Activated naive CD4-positive, alpha-beta T cell treated with anti-CD3 and anti-CD28 coated beads, Interleukin-2, amount 50 U/mL, for 72 hours (primary cell): ENCODE measurements at regions not wholly inside any gene's neighbourhood (a gene's known extent, or its start where the extent isn't known, plus 50 kb on each side); places are given as distances from the start of the nearest gene placed in this dataset.

ENCODE experiments used
- ATAC-seq, 2 donors: fragments of 150-1000 bp; cut with Tn5 transposase; 2 replicates each; pipeline ENCODE4 v1.10.0; 2021; ENCODE audit warnings: mild to moderate bottlenecking in 2 of 2, moderate library complexity in 2 of 2
- DNase-seq, 2 donors: peaks; one replicate each; pipeline ENCODE4 v3.0.0; 2021 to 2022; ENCODE audit warnings: low spot score in 2 of 2
- H3K27ac Mint-ChIP-seq, 2 donors: one replicate each; pipeline ENCODE4 v1.8.0; 2022; ENCODE audit warnings: mild to moderate bottlenecking in 2 of 2, mixed read lengths in 2 of 2
- H3K36me3 Mint-ChIP-seq, 2 donors: one replicate each; pipeline ENCODE4 v1.8.0; 2022; ENCODE audit warnings: mixed read lengths in 2 of 2
- H3K9me3 Mint-ChIP-seq, 2 donors: one replicate each; pipeline ENCODE4 v1.8.0; 2022; ENCODE audit warnings: mixed read lengths in 2 of 2

DNA sequence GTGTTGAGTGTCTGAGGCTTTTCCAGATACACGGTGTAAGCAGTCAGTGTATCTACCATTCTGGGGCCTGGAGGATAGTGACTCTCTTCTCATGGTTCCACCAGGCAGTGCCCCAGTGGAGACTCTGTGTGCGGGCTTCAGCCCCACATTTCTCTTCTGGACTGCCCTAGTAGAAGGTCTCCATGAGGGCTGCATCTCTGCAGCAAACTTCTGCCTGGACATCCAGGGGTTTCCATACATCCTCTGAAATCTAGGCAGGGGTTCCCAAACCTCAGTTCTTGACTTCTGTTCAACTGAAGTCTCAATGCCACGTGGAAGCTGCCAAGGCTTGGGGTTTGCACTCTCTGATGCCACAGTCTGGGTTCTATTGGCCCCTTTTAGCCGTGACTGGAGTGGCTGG, 256.6 kb upstream of the ITGA1 start:
- no peak overlapping the region for H3K27ac Mint-ChIP-seq

DNA sequence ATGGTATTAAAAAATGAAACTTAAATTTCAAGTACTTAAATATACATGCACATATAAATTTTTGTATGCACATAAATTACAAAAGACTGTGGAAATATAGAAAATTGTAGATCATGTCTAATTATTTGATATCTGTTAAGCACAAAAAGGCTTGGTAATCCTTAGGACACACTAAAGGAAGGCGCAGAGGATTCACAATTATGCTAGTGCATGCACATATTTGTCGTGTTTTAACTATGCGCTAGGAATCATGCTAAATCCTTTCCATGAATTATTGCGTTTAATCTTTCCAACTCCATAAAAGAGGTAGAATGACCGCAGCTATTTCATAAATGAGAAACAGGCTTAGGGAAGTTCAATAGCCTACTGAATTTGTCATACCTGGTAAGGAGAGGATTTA, 244.1 kb upstream of the ITGA1 start:
- DNase-seq (no peak), ATAC-seq (no peak)
- H3K36me3 Mint-ChIP-seq: no peaks in the 10 kb centered on the region
- H3K27ac Mint-ChIP-seq: no peak overlapping the region
- no peaks in the 10 kb centered on the region for H3K9me3 Mint-ChIP-seq

More for the DNA sequence above, 256.6 kb upstream of the ITGA1 start:
- H3K9me3 Mint-ChIP-seq: peaks cover 17 to 24% of the 10 kb centered on the region in 2 donors
- ATAC-seq: no peak
- peaks cover 0 to 25% of the 10 kb centered on the region in 2 donors for H3K36me3 Mint-ChIP-seq
- DNase-seq: no peak

DNA sequence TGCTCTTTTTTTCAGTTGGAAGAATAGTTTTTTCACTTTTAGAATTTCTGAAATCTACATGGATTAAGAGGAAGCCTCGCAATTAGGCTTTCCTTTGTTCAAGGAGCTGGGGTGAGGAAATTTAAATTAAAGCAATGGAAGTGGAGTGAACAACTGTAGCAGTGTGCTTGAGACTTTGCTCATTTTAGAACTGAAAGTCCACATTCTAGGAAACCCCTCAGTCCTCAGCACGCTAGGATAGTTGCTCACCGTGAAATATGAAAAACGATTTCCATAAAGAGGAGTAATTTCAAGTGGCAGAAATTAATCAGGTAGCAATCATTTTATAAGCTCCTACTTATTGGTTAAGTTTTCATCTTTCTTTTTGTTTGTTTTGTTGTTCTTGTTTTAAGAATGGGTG, 243.0 kb upstream of the ITGA1 start:
- Mint-ChIP-seq H3K9me3 (no peaks in the 10 kb centered on the region), H3K27ac (no peak overlapping the region), H3K36me3 (no peaks in the 10 kb centered on the region)
- DNase-seq (no peak), ATAC-seq (no peak)

DNA sequence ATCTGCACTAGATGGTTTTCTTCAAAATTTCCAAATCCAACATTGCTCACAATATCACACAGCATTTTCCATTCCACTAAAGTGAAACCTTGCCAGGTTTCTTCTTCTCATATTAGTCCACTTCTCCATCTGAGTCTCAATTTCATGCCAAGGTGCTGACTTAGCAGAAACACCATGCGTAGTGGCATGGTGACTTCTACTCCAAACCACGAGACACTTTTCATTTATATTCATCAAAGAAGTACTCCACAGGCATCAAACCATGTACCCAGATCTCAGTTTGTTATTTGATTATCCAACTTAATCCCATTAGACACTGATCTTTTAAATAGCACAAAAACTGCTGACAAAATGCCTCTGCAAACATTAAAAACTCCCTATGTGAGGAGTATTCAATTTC, 233.4 kb upstream of the ITGA1 start:
- no peak for DNase-seq
- Mint-ChIP-seq H3K36me3 (no peaks in the 10 kb centered on the region), H3K27ac (no peak overlapping the region), H3K9me3 (peaks cover 0 to 5% of the 10 kb centered on the region in 2 donors)
- no peak for ATAC-seq

DNA sequence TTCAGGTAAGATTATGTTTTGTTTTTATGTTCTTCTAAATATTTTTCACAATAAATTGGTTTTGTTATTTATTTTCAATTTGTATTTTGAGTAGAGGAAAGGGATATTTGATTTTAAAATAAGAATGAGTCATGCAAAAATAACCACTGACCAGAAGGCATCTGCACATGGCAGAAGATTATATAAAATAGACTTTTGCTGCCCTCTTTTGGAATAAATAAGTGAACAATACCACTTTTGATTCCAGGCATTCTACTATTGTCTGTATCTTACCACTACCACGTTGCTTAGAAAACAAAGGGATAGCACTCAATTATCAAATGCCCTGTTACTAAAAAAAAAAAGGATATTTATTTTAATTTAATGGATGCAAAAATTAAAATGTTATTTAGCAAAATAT, 227.3 kb upstream of the ITGA1 start:
- Mint-ChIP-seq H3K36me3 (no peaks in the 10 kb centered on the region), H3K27ac (no peak overlapping the region), H3K9me3 (no peaks in the 10 kb centered on the region)
- no peak for DNase-seq
- ATAC-seq: no peak

DNA sequence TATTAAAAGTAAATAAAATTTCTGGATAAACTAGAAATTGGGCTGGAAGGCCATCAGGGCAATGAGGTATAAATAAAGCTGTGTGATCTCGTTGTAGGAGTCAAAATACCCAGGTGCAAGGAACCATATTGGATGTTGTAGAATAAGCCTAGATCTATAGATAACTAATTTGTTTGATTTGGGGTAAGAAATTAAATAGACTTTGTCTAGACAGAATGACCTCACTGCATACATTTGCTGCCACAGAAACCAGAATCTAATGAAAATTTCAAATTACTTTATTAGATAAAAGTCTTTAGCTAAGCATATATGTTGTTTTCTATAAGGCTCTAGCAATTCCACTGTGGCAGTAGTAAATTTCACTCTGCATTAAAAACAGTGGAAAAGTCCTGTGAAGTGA, 225.2 kb upstream of the ITGA1 start:
- Mint-ChIP-seq H3K27ac (no peak overlapping the region), H3K36me3 (no peaks in the 10 kb centered on the region), H3K9me3 (no peaks in the 10 kb centered on the region)
- ATAC-seq (no peak), DNase-seq (no peak)

DNA sequence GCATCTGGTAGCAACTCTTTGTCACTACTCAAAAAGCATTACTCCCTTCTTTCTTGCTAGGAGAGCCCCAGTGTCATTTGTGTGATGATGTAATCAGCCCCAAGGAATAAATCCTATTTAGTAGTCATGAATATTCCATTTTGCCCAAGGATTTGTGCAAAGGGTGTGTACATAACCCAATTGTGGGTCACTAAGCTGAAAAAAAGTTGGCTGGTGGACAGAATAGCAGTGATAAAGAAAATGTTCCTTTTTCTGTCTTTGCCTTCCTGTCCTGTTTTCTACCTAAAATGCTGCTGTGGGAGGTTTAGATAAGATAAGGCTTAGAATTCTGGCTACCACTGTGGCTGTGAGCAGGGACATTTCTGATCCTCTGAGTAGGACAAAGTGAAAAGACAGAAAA, 223.1 kb upstream of the ITGA1 start:
- H3K36me3 Mint-ChIP-seq: no peaks in the 10 kb centered on the region
- no peaks in the 10 kb centered on the region for H3K9me3 Mint-ChIP-seq
- H3K27ac Mint-ChIP-seq: no peak overlapping the region
- no peak for ATAC-seq
- no peak for DNase-seq

DNA sequence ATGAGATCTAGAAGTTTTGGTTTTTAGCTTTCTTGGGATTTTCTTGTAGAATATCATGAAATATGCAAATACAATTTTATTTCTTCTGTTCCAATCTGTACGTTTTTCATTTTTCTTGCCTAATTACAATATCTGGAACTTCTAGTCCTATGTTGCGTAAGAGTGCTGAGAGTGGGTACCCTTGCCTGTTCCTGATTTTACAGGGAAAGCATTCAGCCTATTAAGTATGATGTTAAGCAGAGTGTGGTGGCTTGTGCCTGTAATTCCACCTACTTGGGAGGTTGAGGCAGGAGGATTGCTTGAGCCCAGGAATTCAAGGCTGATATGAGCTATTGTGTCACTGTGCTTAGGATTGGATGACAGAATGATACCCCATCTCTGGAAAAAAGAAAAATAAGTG, 210.2 kb upstream of the ITGA1 start:
- H3K36me3 Mint-ChIP-seq: no peaks in the 10 kb centered on the region
- DNase-seq: no peak
- no peaks in the 10 kb centered on the region for H3K9me3 Mint-ChIP-seq
- ATAC-seq: no peak
- no peak overlapping the region for H3K27ac Mint-ChIP-seq

DNA sequence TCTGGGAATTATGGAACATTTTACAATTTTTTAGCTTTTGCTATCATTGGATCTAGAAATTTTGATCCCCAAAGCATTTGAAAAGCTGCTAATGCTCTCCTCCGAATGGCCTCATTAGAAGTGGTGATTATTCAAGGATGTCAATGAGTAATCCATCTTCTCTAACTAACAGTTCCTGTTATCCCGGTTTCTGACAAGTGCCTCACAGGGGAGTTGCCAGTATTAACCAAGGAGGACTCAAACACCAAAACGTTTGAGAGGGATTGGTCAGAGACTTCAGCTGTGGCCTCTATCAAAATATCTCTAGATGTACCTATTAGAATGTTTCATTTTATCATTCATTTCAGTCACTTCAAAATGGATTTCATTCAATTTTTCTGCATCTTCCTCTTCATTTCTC, 208.3 kb upstream of the ITGA1 start:
- H3K9me3 Mint-ChIP-seq: no peaks in the 10 kb centered on the region
- DNase-seq (no peak), ATAC-seq (no peak)
- H3K27ac Mint-ChIP-seq: no peak overlapping the region
- no peaks in the 10 kb centered on the region for H3K36me3 Mint-ChIP-seq

DNA sequence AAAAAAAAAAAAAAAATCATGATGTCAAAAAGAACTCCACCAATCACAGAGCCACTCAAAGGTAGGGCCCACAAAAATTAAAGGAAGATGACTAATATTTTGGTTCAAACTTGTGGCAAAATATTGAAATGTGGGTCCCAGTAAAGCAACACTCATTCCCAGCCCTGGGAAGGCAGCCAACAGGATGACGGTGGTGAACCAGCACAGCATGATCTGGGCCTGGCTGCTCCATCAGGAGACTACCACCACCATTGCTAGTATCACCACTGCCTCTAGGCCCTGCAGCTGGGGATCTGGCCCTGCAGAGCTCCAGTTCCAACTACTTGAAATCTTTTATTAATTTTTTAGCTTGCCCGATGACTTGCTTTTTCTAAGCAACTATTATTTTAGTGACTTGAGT, 206.8 kb upstream of the ITGA1 start:
- H3K27ac Mint-ChIP-seq: no peak overlapping the region
- ATAC-seq (no peak), DNase-seq (no peak)
- no peaks in the 10 kb centered on the region for H3K36me3 Mint-ChIP-seq
- H3K9me3 Mint-ChIP-seq: no peaks in the 10 kb centered on the region

DNA sequence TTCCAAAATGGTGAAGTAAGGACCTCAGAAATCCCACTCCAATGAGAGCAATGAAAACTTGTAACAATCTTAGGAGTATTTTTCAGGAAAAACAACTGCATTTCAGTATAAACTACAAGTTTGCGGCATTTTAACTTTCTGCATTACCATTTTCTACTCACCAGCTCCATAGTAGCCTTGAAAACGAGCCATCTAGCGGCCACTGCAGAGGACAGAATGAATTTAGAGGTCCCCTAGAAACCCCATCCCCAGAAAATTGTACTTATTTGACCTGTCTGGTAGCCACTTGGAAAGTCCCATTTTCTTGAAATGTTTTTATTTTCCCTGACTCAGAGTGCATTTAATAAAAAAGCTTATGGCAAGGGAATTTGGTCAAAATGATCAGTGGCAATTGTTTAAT, 205.4 kb upstream of the ITGA1 start:
- ATAC-seq (no peak), DNase-seq (no peak)
- H3K9me3 Mint-ChIP-seq: no peaks in the 10 kb centered on the region
- no peak overlapping the region for H3K27ac Mint-ChIP-seq
- H3K36me3 Mint-ChIP-seq: no peaks in the 10 kb centered on the region

DNA sequence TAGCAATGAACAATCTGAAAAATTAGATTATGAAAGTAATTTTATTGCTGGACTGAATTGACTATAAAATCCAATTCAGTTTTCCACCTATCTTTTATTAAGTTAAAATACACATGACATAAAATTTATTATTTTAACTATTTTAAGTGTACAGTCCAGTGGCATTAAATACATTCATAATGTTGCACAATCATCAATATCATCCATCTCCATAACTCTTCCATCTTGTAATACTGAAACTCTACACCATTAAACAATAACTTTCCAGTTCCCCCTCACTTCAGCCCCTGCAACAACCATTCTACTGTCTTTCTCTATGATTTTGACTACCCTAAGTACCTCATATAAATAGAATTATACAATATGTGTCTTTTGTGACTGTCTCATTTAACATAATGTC, 200.6 kb upstream of the ITGA1 start:
- DNase-seq (no peak), ATAC-seq (no peak)
- Mint-ChIP-seq H3K27ac (no peak overlapping the region), H3K9me3 (no peaks in the 10 kb centered on the region), H3K36me3 (no peaks in the 10 kb centered on the region)

DNA sequence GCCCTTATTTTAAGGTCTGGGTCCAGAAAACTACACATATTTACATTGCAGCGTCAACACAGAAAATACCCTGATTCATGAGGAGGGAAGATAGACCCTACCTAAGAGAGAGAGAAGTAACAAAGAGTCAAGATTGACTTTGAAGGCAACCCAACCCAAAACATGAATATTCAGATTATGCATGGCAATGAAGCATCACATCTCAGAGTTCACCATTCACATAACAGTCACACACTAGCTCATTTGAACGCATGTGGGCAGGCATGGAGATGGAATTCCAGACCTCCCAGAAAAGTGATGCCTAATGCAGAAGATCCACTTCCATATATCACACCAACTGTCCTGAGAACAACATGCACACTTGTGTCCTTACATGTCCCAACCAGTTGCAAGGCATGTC, 190.1 kb upstream of the ITGA1 start:
- no peaks in the 10 kb centered on the region for H3K36me3 Mint-ChIP-seq
- no peak for ATAC-seq
- no peak overlapping the region for H3K27ac Mint-ChIP-seq
- H3K9me3 Mint-ChIP-seq: no peaks in the 10 kb centered on the region
- DNase-seq: no peak

DNA sequence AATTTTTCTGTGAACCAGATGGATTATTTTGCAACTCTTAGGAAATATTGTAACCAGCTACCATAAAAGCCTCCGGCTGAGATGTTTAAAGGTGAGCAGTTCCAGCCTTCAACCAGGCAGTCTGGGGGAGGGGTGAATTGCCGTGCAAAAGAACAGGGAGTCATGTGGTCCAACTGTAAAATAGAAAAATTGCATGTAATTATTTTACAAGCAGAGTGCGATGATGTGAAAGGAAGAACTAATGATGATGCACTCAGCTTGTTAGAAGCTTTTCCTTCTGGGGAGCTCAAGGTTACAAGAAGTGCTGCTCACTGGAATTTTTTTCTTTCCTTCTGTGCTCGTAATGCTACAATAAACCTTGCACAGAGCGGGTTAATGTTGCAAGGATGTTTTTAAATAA, 188.7 kb upstream of the ITGA1 start:
- DNase-seq: no peak
- H3K27ac Mint-ChIP-seq: no peak overlapping the region

DNA sequence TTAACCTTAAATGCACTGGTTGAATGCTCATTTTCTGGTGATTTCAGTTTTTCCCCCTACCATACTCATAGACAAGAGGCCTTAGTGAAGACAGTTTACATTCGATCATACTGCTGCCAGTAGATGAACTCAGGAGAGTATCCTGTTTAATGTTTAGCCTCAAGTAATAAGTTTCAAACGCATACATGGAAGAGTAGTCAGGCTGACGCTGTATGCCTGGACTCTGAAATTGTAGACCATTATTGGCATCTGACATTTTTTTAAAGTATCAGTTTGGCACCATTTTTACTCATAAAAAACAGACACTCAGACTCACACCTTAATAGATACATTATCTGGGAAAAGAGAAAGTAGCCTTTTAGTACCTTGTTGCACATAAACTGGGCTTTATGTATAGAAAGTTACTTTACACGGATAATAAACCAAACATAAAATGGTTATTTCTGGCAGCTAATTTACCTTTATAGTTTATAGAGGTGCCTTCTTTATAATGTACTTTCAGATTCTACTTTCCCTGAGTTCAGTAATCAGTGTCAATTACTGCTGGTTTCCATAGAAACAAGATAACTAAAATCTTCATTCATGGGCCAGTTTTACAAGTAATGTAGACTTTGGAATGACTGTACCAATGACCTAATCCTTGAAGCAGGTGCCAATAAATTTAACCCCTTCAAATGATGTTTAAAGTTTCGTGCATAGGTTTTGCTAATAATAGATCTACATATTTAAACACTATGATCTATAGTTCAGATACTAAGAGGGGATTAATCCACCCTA, 183.8 kb upstream of the ITGA1 start:
- Mint-ChIP-seq H3K27ac (no peak overlapping the region), H3K36me3 (no peaks in the 10 kb centered on the region), H3K9me3 (no peaks in the 10 kb centered on the region)
- no peak for ATAC-seq
- no peak for DNase-seq

More for the DNA sequence above, 188.7 kb upstream of the ITGA1 start:
- Mint-ChIP-seq H3K36me3 (no peaks in the 10 kb centered on the region), H3K9me3 (no peaks in the 10 kb centered on the region)
- ATAC-seq: no peak

DNA sequence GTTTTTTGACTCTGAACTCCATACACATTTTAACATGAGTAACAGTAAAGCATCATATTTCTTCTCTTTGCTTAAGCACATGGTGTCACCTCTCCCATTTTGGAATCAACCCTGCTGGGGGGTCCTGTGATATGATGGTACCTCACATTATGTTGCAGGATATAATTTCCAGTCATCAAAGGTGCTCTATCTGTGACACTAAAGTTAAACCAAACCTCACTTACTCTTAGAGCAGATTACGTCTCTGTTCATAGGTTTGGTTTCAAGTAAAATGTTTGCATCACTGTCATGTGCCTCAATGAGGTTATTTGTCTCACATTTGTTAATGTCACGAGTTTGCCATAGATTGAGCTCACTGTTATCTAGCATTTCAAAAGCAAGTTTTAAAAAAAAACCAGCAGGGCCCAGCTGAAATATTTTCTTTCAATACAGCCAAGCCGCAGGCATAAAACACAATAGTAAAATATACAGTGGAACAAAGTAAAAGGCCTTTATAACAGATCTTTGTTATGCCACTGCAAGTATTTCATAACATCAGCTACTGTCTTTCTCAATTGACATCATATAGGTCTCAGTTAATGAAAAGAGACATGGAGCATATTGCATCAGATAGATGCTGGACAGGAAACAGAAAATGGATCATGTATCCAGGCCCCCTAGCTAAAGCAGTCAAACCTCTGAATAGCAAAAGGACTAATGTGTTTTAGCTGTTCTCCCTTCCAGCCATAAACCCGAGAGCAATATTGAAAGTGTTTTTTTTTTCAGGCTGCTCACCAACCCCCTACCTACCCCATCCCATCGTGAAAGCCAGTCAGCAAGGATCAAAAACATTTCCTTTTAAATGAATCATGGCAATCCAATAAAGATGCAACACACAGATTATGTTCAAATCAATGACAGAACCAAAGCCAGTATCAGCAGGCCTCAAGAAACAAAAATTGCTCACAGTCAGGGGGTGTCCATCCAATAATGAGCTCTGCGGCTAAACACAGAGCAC, 182.1 kb upstream of the ITGA1 start:
- ATAC-seq: no peak
- DNase-seq: no peak
- Mint-ChIP-seq H3K9me3 (no peaks in the 10 kb centered on the region), H3K36me3 (no peaks in the 10 kb centered on the region), H3K27ac (no peak overlapping the region)

DNA sequence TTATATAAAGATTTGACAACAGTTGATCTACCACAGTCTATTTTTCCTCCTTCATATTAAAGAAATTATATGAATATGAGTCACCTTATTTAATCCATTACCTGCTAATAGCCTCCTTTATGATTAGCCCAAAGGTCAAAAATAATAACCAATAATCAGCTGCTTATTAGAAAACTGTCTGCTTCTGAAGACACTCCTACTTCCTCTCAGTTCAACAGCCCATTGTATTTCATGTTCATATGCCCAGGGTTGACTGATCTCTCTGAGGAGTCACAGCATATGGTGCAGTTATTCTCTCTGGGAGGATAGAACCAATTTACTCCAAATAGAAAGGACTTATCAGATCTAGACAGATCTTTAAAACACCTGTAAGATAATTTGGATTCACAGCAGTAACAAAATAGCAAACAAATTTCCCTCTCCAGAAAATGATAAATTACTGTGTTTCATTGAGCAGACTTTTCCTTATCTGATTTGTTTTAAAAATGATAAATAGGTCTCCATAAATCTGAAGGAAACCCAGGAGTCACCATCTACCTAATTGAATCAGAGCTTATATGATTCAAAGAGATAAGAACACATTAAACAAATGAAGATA, 180.4 kb upstream of the ITGA1 start:
- Mint-ChIP-seq H3K27ac (no peak overlapping the region), H3K36me3 (no peaks in the 10 kb centered on the region), H3K9me3 (no peaks in the 10 kb centered on the region)
- DNase-seq (no peak), ATAC-seq (no peak)
